ENCODE measurements at regions not wholly inside any gene's neighbourhood (a gene's known extent, or its start where the extent isn't known, plus 50 kb on each side); places are given as distances from the start of the nearest gene placed in this dataset.

DNA sequence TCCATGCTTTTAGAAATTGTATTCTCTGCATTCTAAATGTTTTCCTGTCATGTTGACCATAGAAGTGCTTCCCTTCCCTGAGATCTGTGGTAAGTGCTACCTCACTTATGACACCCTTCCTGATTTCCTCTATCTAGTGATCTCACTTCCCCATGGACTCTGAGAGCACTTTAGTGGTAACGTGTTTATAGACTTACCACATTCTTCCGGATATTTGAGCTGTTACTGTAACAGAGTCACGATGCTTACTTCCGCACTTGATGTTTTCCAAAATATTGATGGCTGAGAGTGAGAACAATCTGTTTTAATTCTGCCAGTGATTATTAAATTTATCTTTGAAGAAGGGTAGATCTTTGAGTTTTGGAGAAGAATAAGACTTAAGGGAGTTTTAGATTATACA lies 60.1 kb upstream of the NAMPT start:
- TF ChIP-seq, protein P1, sequence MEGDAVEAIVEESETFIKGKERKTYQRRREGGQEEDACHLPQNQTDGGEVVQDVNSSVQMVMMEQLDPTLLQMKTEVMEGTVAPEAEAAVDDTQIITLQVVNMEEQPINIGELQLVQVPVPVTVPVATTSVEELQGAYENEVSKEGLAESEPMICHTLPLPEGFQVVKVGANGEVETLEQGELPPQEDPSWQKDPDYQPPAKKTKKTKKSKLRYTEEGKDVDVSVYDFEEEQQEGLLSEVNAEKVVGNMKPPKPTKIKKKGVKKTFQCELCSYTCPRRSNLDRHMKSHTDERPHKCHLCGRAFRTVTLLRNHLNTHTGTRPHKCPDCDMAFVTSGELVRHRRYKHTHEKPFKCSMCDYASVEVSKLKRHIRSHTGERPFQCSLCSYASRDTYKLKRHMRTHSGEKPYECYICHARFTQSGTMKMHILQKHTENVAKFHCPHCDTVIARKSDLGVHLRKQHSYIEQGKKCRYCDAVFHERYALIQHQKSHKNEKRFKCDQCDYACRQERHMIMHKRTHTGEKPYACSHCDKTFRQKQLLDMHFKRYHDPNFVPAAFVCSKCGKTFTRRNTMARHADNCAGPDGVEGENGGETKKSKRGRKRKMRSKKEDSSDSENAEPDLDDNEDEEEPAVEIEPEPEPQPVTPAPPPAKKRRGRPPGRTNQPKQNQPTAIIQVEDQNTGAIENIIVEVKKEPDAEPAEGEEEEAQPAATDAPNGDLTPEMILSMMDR (optimal IDR thresholded peaks at IDR 0.05 in 1 of 3, IDR thresholded peaks at IDR 0.05 in 1 of 3, conservative IDR thresholded peaks at IDR 0.05 in 1 of 3; ENCODE audit: extremely low read depth in 1 of 3, insufficient read depth in 2 of 3, low read length in 3 of 3): no peak
- no peak for TF ChIP-seq EZH2 (IDR thresholded peaks at IDR 0.05; ENCODE audit: low read length)
